B cell (primary cell): ENCODE measurements at regions not wholly inside any gene's neighbourhood (a gene's known extent, or its start where the extent isn't known, plus 50 kb on each side); places are given as distances from the start of the nearest gene placed in this dataset.

Experiments used
- ATAC-seq: fragments of 200-7000 bp; cut with Tn5 transposase; one replicate; pipeline ENCODE4 v1.10.0; 2021; ENCODE audit warnings: low read depth, mild to moderate bottlenecking, moderate number of reproducible peaks, moderate library complexity
- CTCF ChIA-PET: fragments of 350-600 bp; sonication (Branson Sonifier 250); formaldehyde crosslinking; loops from one replicate; lab custom pipeline; 2021; ENCODE audit warnings: antibody characterized with exemption, inconsistent platforms; lab: Charles Lee
- POLR2A ChIA-PET: fragments of 350-600 bp; sonication (Branson Sonifier 250); formaldehyde crosslinking; loops from one replicate; lab custom pipeline; 2021; ENCODE audit warnings: antibody characterized with exemption; lab: Charles Lee
- DNase-seq: peaks from one replicate; pipeline ENCODE4 v3.0.0; 2013
- H2AFZ ChIP-seq: 2 replicates; pipeline ENCODE4 v1.6.1; 2012; ENCODE audit warnings: mild to moderate bottlenecking, low read depth, low read length; ENCODE audit not compliant: insufficient read depth, poor library complexity, severe bottlenecking
- H3K27ac ChIP-seq, 2 donors: 1 replicate in 1 of 2; 2 replicates in 1 of 2; pipeline ENCODE4 v1.5.1; 2012 to 2013; ENCODE audit warnings: low read length in 2 of 2, mild to moderate bottlenecking in 2 of 2, moderate library complexity in 1 of 2
- H3K27me3 ChIP-seq, 4 experiments: fragments of 200-600 bp in 1 of 4; sonication (generic) in 1 of 4; replicated peaks in 1 of 4; 1 replicate in 2 of 4; 2 replicates in 2 of 4; pipeline versions ENCODE4 v1.6.1 to v1.7.0; 2013 to 2016; ENCODE audit warnings: low read length in 3 of 4, mild to moderate bottlenecking in 2 of 4, mixed read lengths in 1 of 4, moderate library complexity in 1 of 4; ENCODE audit not compliant: insufficient read depth in 4 of 4, control insufficient read depth in 3 of 4; ENCODE audit errors: control extremely low read depth in 1 of 4
- H3K36me3 ChIP-seq, 2 experiments: replicated peaks in 1 of 2; 1 replicate in 1 of 2; 2 replicates in 1 of 2; pipeline versions ENCODE4 v1.6.1 to v1.7.1; 2013; ENCODE audit warnings: low read length in 1 of 2; ENCODE audit not compliant: insufficient read depth in 2 of 2, control insufficient read depth in 1 of 2; ENCODE audit errors: control extremely low read depth in 1 of 2, extremely low read depth in 1 of 2
- H3K4me1 ChIP-seq, 2 donors: fragments of 200-600 bp in 1 of 2; sonication (generic) in 1 of 2; 1 replicate in 1 of 2; 2 replicates in 1 of 2; pipeline versions ENCODE4 v1.5.1 to v1.6.1; 2013 to 2017; ENCODE audit warnings: low read length in 2 of 2; ENCODE audit not compliant: control insufficient read depth in 2 of 2, insufficient read depth in 2 of 2
- H3K4me2 ChIP-seq: replicated peaks from 2 replicates; pipeline ENCODE3; 2012; ENCODE audit warnings: mild to moderate bottlenecking, low read depth, low read length; ENCODE audit not compliant: poor library complexity, severe bottlenecking
- H3K4me3 ChIP-seq, 5 experiments: fragments of 200-600 bp in 1 of 5; sonication (generic) in 1 of 5; 1 replicate in 3 of 5; 2 replicates in 2 of 5; pipeline versions ENCODE4 v1.5.1 to v1.7.0; 2011 to 2016; ENCODE audit warnings: low read length in 4 of 5, mild to moderate bottlenecking in 4 of 5, low read depth in 2 of 5, control low read depth in 1 of 5, moderate library complexity in 1 of 5; ENCODE audit not compliant: insufficient read depth in 1 of 5; ENCODE audit errors: control extremely low read depth in 1 of 5, extremely low read depth in 1 of 5
- H3K79me2 ChIP-seq: fragments of 200-600 bp; sonication (generic); one replicate; pipeline ENCODE4 v1.6.0; 2016; ENCODE audit warnings: low read length; ENCODE audit not compliant: control insufficient read depth, insufficient read depth
- H3K9ac ChIP-seq: fragments of 200-600 bp; sonication (generic); 2 replicates; pipeline ENCODE4 v1.6.1; 2017; ENCODE audit warnings: mild to moderate bottlenecking, low read length, moderate library complexity
- H3K9me3 ChIP-seq, 3 donors: one replicate each; pipeline versions ENCODE4 v1.6.1 to v1.7.1; 2013; ENCODE audit warnings: low read length in 2 of 3; ENCODE audit not compliant: control insufficient read depth in 2 of 3, insufficient read depth in 1 of 3; ENCODE audit errors: control extremely low read depth in 1 of 3
- H4K20me1 ChIP-seq: 2 replicates; pipeline ENCODE4 v1.6.0; 2012; ENCODE audit warnings: mild to moderate bottlenecking, low read length; ENCODE audit not compliant: insufficient read depth, control insufficient read depth, poor library complexity, severe bottlenecking
- H3K27ac Mint-ChIP-seq: one replicate; pipeline ENCODE4 v1.8.0; 2021; ENCODE audit warnings: mixed read lengths
- H3K27me3 Mint-ChIP-seq: one replicate; pipeline ENCODE4 v1.8.0; 2021; ENCODE audit warnings: mixed read lengths
- H3K4me1 Mint-ChIP-seq: one replicate; pipeline ENCODE4 v1.8.0; 2021; ENCODE audit warnings: mixed read lengths
- H3K4me3 Mint-ChIP-seq: one replicate; pipeline ENCODE4 v1.8.0; 2021; ENCODE audit warnings: mixed read lengths
- H3K9me3 Mint-ChIP-seq: one replicate; pipeline ENCODE4 v1.8.0; 2022; ENCODE audit warnings: mixed read lengths; ENCODE audit not compliant: insufficient read depth
- EZH2 ChIP-seq: IDR thresholded peaks from 2 replicates; pipeline ENCODE4 v1.6.1; 2012; ENCODE audit warnings: borderline replicate concordance, low read depth, mild to moderate bottlenecking, moderate library complexity, low read length; ENCODE audit not compliant: insufficient read depth, poor library complexity, severe bottlenecking
- WGBS: methylation state at CpG from one replicate; pipeline ENCODE4 v1.1.5; 2013; ENCODE audit warnings: missing lambda C conversion rate; ENCODE audit not compliant: insufficient coverage; 5-methylcytosine and 5-hydroxymethylcytosine counted together
- intact Hi-C: fragments of 100-400 bp; cut with micrococcal nuclease; formaldehyde crosslinking; loops from one replicate; pipeline ENCODE4 v1.10.0; 2022
- TF ChIP-seq, protein P1 (sequence below): fragments of 200-600 bp; IDR thresholded peaks from one replicate; pipeline ENCODE4 v1.8.0; 2022; ENCODE audit warnings: antibody characterized with exemption, mild to moderate bottlenecking

DNA sequence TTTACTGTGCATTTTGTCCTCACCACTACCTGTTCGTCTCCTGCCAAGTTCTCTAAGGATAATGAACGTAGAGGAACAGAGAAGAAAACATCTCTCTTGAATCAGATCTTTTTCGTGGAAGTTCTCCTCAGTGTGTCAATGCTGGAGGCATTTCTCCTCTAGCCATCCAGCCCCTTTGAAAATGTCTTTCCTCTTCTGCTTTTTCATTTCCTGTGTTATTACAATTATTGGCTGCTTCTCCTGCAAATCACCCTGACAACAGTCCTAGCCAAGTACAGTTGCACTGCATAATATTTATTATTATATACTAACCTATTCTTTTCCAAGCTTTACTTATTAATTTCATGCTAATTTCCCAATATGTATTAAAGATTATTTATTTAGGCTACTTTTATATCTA, 61.8 kb upstream of the TRPM3 start:
- TF ChIP-seq, protein P1, sequence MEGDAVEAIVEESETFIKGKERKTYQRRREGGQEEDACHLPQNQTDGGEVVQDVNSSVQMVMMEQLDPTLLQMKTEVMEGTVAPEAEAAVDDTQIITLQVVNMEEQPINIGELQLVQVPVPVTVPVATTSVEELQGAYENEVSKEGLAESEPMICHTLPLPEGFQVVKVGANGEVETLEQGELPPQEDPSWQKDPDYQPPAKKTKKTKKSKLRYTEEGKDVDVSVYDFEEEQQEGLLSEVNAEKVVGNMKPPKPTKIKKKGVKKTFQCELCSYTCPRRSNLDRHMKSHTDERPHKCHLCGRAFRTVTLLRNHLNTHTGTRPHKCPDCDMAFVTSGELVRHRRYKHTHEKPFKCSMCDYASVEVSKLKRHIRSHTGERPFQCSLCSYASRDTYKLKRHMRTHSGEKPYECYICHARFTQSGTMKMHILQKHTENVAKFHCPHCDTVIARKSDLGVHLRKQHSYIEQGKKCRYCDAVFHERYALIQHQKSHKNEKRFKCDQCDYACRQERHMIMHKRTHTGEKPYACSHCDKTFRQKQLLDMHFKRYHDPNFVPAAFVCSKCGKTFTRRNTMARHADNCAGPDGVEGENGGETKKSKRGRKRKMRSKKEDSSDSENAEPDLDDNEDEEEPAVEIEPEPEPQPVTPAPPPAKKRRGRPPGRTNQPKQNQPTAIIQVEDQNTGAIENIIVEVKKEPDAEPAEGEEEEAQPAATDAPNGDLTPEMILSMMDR: no peak
- TF ChIP-seq EZH2: no peak
- 17% methylated on average over 3 of the region's 3 CpGs for WGBS
- Histone ChIP-seq H3K4me3 (no peak overlapping the region), H3K79me2 (no peaks in the 10 kb centered on the region), H3K9me3 (no peaks in the 10 kb centered on the region), H3K27ac (no peak overlapping the region), H4K20me1 (no peaks in the 10 kb centered on the region), H3K9ac (no peak overlapping the region), H3K36me3 (no peaks in the 10 kb centered on the region), H2AFZ (no peak overlapping the region), H3K4me1 (no peaks in the 10 kb centered on the region), H3K27me3 (no peaks in the 10 kb centered on the region), H3K4me2 (no peak overlapping the region)
- intact Hi-C loops: no loop called here
- Mint-ChIP-seq H3K4me1 (no peaks in the 10 kb centered on the region), H3K27ac (no peak overlapping the region), H3K27me3 (no peaks in the 10 kb centered on the region), H3K9me3 (no peaks in the 10 kb centered on the region), H3K4me3 (no peak overlapping the region)
- ATAC-seq (no peak), DNase-seq (no peak)
- ChIA-PET POLR2A (no interaction called here), CTCF (no interaction called here)

- H3K4me3 Mint-ChIP-seq: no peak overlapping the region
- Histone ChIP-seq H3K9me3 (no peaks in the 10 kb centered on the region), H3K4me2 (no peak overlapping the region), H3K79me2 (no peaks in the 10 kb centered on the region), H3K4me3 (no peak overlapping the region), H3K27ac (no peak overlapping the region), H3K4me1 (no peaks in the 10 kb centered on the region), H3K9ac (no peak overlapping the region), H3K27me3 (no peaks in the 10 kb centered on the region), H3K36me3 (no peaks in the 10 kb centered on the region), H2AFZ (no peak overlapping the region), H4K20me1 (no peaks in the 10 kb centered on the region)
- H3K9me3 Mint-ChIP-seq: no peaks in the 10 kb centered on the region
- H3K4me1 Mint-ChIP-seq: no peaks in the 10 kb centered on the region
- 88% methylated on average over 2 of the region's 3 CpGs for WGBS
- ChIA-PET POLR2A (no interaction called here), CTCF (no interaction called here)
- no peaks in the 10 kb centered on the region for H3K27me3 Mint-ChIP-seq
- no peak for ATAC-seq
- H3K27ac Mint-ChIP-seq: no peak overlapping the region
- TF ChIP-seq EZH2: no peak
- TF ChIP-seq, protein P1: no peak
- intact Hi-C loops: no loop called here
- DNase-seq: no peak
Observed at GRCh38 chr9:71179183-71179582, 57.8 kb upstream of the TRPM3 start.
